B cell (primary cell): ENCODE measurements at regions not wholly inside any gene's neighbourhood (a gene's known extent, or its start where the extent isn't known, plus 50 kb on each side); places are given as distances from the start of the nearest gene placed in this dataset.

Experiments
- ATAC-seq: fragments of 200-7000 bp; cut with Tn5 transposase; one replicate; pipeline ENCODE4 v1.10.0; 2021; ENCODE audit warnings: low read depth, mild to moderate bottlenecking, moderate number of reproducible peaks, moderate library complexity
- CTCF ChIA-PET: fragments of 350-600 bp; sonication (Branson Sonifier 250); formaldehyde crosslinking; loops from one replicate; lab custom pipeline; 2021; ENCODE audit warnings: antibody characterized with exemption, inconsistent platforms; lab: Charles Lee
- POLR2A ChIA-PET: fragments of 350-600 bp; sonication (Branson Sonifier 250); formaldehyde crosslinking; loops from one replicate; lab custom pipeline; 2021; ENCODE audit warnings: antibody characterized with exemption; lab: Charles Lee
- DNase-seq: peaks from one replicate; pipeline ENCODE4 v3.0.0; 2013
- H2AFZ ChIP-seq: 2 replicates; pipeline ENCODE4 v1.6.1; 2012; ENCODE audit warnings: mild to moderate bottlenecking, low read depth, low read length; ENCODE audit not compliant: insufficient read depth, poor library complexity, severe bottlenecking
- H3K27ac ChIP-seq, 2 donors: 1 replicate in 1 of 2; 2 replicates in 1 of 2; pipeline ENCODE4 v1.5.1; 2012 to 2013; ENCODE audit warnings: low read length in 2 of 2, mild to moderate bottlenecking in 2 of 2, moderate library complexity in 1 of 2
- H3K27me3 ChIP-seq, 4 experiments: fragments of 200-600 bp in 1 of 4; sonication (generic) in 1 of 4; replicated peaks in 1 of 4; 1 replicate in 2 of 4; 2 replicates in 2 of 4; pipeline versions ENCODE4 v1.6.1 to v1.7.0; 2013 to 2016; ENCODE audit warnings: low read length in 3 of 4, mild to moderate bottlenecking in 2 of 4, mixed read lengths in 1 of 4, moderate library complexity in 1 of 4; ENCODE audit not compliant: insufficient read depth in 4 of 4, control insufficient read depth in 3 of 4; ENCODE audit errors: control extremely low read depth in 1 of 4
- H3K36me3 ChIP-seq, 2 experiments: replicated peaks in 1 of 2; 1 replicate in 1 of 2; 2 replicates in 1 of 2; pipeline versions ENCODE4 v1.6.1 to v1.7.1; 2013; ENCODE audit warnings: low read length in 1 of 2; ENCODE audit not compliant: insufficient read depth in 2 of 2, control insufficient read depth in 1 of 2; ENCODE audit errors: control extremely low read depth in 1 of 2, extremely low read depth in 1 of 2
- H3K4me1 ChIP-seq, 2 donors: fragments of 200-600 bp in 1 of 2; sonication (generic) in 1 of 2; 1 replicate in 1 of 2; 2 replicates in 1 of 2; pipeline versions ENCODE4 v1.5.1 to v1.6.1; 2013 to 2017; ENCODE audit warnings: low read length in 2 of 2; ENCODE audit not compliant: control insufficient read depth in 2 of 2, insufficient read depth in 2 of 2
- H3K4me2 ChIP-seq: replicated peaks from 2 replicates; pipeline ENCODE3; 2012; ENCODE audit warnings: mild to moderate bottlenecking, low read depth, low read length; ENCODE audit not compliant: poor library complexity, severe bottlenecking
- H3K4me3 ChIP-seq, 5 experiments: fragments of 200-600 bp in 1 of 5; sonication (generic) in 1 of 5; 1 replicate in 3 of 5; 2 replicates in 2 of 5; pipeline versions ENCODE4 v1.5.1 to v1.7.0; 2011 to 2016; ENCODE audit warnings: low read length in 4 of 5, mild to moderate bottlenecking in 4 of 5, low read depth in 2 of 5, control low read depth in 1 of 5, moderate library complexity in 1 of 5; ENCODE audit not compliant: insufficient read depth in 1 of 5; ENCODE audit errors: control extremely low read depth in 1 of 5, extremely low read depth in 1 of 5
- H3K79me2 ChIP-seq: fragments of 200-600 bp; sonication (generic); one replicate; pipeline ENCODE4 v1.6.0; 2016; ENCODE audit warnings: low read length; ENCODE audit not compliant: control insufficient read depth, insufficient read depth
- H3K9ac ChIP-seq: fragments of 200-600 bp; sonication (generic); 2 replicates; pipeline ENCODE4 v1.6.1; 2017; ENCODE audit warnings: mild to moderate bottlenecking, low read length, moderate library complexity
- H3K9me3 ChIP-seq, 3 donors: one replicate each; pipeline versions ENCODE4 v1.6.1 to v1.7.1; 2013; ENCODE audit warnings: low read length in 2 of 3; ENCODE audit not compliant: control insufficient read depth in 2 of 3, insufficient read depth in 1 of 3; ENCODE audit errors: control extremely low read depth in 1 of 3
- H4K20me1 ChIP-seq: 2 replicates; pipeline ENCODE4 v1.6.0; 2012; ENCODE audit warnings: mild to moderate bottlenecking, low read length; ENCODE audit not compliant: insufficient read depth, control insufficient read depth, poor library complexity, severe bottlenecking
- H3K27ac Mint-ChIP-seq: one replicate; pipeline ENCODE4 v1.8.0; 2021; ENCODE audit warnings: mixed read lengths
- H3K27me3 Mint-ChIP-seq: one replicate; pipeline ENCODE4 v1.8.0; 2021; ENCODE audit warnings: mixed read lengths
- H3K4me1 Mint-ChIP-seq: one replicate; pipeline ENCODE4 v1.8.0; 2021; ENCODE audit warnings: mixed read lengths
- H3K4me3 Mint-ChIP-seq: one replicate; pipeline ENCODE4 v1.8.0; 2021; ENCODE audit warnings: mixed read lengths
- H3K9me3 Mint-ChIP-seq: one replicate; pipeline ENCODE4 v1.8.0; 2022; ENCODE audit warnings: mixed read lengths; ENCODE audit not compliant: insufficient read depth
- CTCF ChIP-seq: fragments of 200-600 bp; IDR thresholded peaks from one replicate; pipeline ENCODE4 v1.8.0; 2022; ENCODE audit warnings: antibody characterized with exemption, mild to moderate bottlenecking
- EZH2 ChIP-seq: IDR thresholded peaks from 2 replicates; pipeline ENCODE4 v1.6.1; 2012; ENCODE audit warnings: borderline replicate concordance, low read depth, mild to moderate bottlenecking, moderate library complexity, low read length; ENCODE audit not compliant: insufficient read depth, poor library complexity, severe bottlenecking
- WGBS: methylation state at CpG from one replicate; pipeline ENCODE4 v1.1.5; 2013; ENCODE audit warnings: missing lambda C conversion rate; ENCODE audit not compliant: insufficient coverage; 5-methylcytosine and 5-hydroxymethylcytosine counted together
- intact Hi-C: fragments of 100-400 bp; cut with micrococcal nuclease; formaldehyde crosslinking; loops from one replicate; pipeline ENCODE4 v1.10.0; 2022

GRCh38 chr17:77316651-77317050 is 175.9 kb downstream of the SEC14L1 start:
- ChIA-PET CTCF (interaction anchor here (1.3 to 1.5 kb wide), 2 partner anchors 14 to 104 kb away, joined by 4 to 6 read pairs; no protein-coding TSS in a partner anchor), POLR2A (interaction anchor here (1.2 kb wide), 1 partner anchor 170 kb away, joined by 3 read pairs; no protein-coding TSS in a partner anchor)
- 100% methylated on average over 2 of the region's 8 CpGs for WGBS
- no peaks in the 10 kb centered on the region for H3K79me2 ChIP-seq
- peaks cover 45% of the 10 kb centered on the region for H3K4me1 Mint-ChIP-seq
- H3K9me3 ChIP-seq: peaks cover 0 to 2% (median 0%) of the 10 kb centered on the region in 3 donors
- H3K4me3 Mint-ChIP-seq: no peak overlapping the region
- no peak overlapping the region for H3K4me3 ChIP-seq
- no peak overlapping the region for H3K4me2 ChIP-seq
- DNase-seq (no peak), ATAC-seq (no peak)
- H3K27ac ChIP-seq: no peak overlapping the region
- no peak overlapping the region for H2AFZ ChIP-seq
- H3K27ac Mint-ChIP-seq: no peak overlapping the region
- no peaks in the 10 kb centered on the region for H3K36me3 ChIP-seq
- H4K20me1 ChIP-seq: no peaks in the 10 kb centered on the region
- peaks cover 43 to 47% of the 10 kb centered on the region in 2 donors for H3K4me1 ChIP-seq
- H3K9me3 Mint-ChIP-seq: no peaks in the 10 kb centered on the region
- H3K9ac ChIP-seq: no peak overlapping the region
- intact Hi-C loops: no loop called here
- H3K27me3 ChIP-seq: no peaks in the 10 kb centered on the region
- H3K27me3 Mint-ChIP-seq: no peaks in the 10 kb centered on the region
- TF ChIP-seq CTCF: no peak
- TF ChIP-seq EZH2: no peak

GRCh38 chr17:77317091-77317750 is 176.5 kb downstream of the SEC14L1 start:
- Histone ChIP-seq H3K27me3 (no peaks in the 10 kb centered on the region), H3K4me1 (peaks cover 43 to 47% of the 10 kb centered on the region in 2 donors), H3K79me2 (no peaks in the 10 kb centered on the region), H3K36me3 (no peaks in the 10 kb centered on the region), H3K27ac (no peak overlapping the region), H3K4me3 (no peak overlapping the region), H3K4me2 (no peak overlapping the region), H3K9me3 (peaks cover 0 to 6% (median 0%) of the 10 kb centered on the region in 3 donors), H4K20me1 (no peaks in the 10 kb centered on the region), H2AFZ (no peak overlapping the region), H3K9ac (no peak overlapping the region)
- TF ChIP-seq CTCF (no peak), EZH2 (no peak)
- H3K4me3 Mint-ChIP-seq: no peak overlapping the region
- ChIA-PET CTCF (interaction anchor here (1.3 to 1.5 kb wide), 2 partner anchors 14 to 105 kb away, joined by 4 to 6 read pairs; no protein-coding TSS in a partner anchor), POLR2A (interaction anchor here (0.6 to 1.2 kb wide), 2 partner anchors 169 to 527 kb away, joined by 3 read pairs; no protein-coding TSS in a partner anchor)
- H3K27ac Mint-ChIP-seq: no peak overlapping the region
- 82% methylated on average over 9 of the region's 16 CpGs for WGBS
- DNase-seq: no peak
- no peaks in the 10 kb centered on the region for H3K9me3 Mint-ChIP-seq
- no peak for ATAC-seq
- H3K4me1 Mint-ChIP-seq: peaks cover 45% of the 10 kb centered on the region
- intact Hi-C loops: no loop called here
- H3K27me3 Mint-ChIP-seq: no peaks in the 10 kb centered on the region
